Activated naive CD8-positive, alpha-beta T cell treated with anti-CD3 and anti-CD28 coated beads, Interleukin-2, amount 50 U/mL, for 24 hours (primary cell): ENCODE measurements at regions not wholly inside any gene's neighbourhood (a gene's known extent, or its start where the extent isn't known, plus 50 kb on each side); places are given as distances from the start of the nearest gene placed in this dataset.
"Not testable (repeated sequence)": the region's sequence is repeated elsewhere in the genome, so short reads cannot be mapped to it uniquely, and the experiment has no call there.

Source experiments
- ATAC-seq: fragments of 150-1000 bp; cut with Tn5 transposase; one replicate; pipeline ENCODE4 v1.10.0; 2021
- DNase-seq: peaks from one replicate; pipeline ENCODE4 v3.0.0; 2021
- H3K27ac Mint-ChIP-seq: one replicate; pipeline ENCODE4 v1.8.0; 2021; ENCODE audit warnings: mild to moderate bottlenecking, mixed read lengths
- H3K27me3 Mint-ChIP-seq: one replicate; pipeline ENCODE4 v1.8.0; 2021; ENCODE audit warnings: mixed read lengths
- H3K36me3 Mint-ChIP-seq: one replicate; pipeline ENCODE4 v1.8.0; 2021; ENCODE audit warnings: low read depth, mixed read lengths
- H3K4me1 Mint-ChIP-seq: one replicate; pipeline ENCODE4 v1.8.0; 2021; ENCODE audit warnings: mixed read lengths
- H3K4me3 Mint-ChIP-seq: one replicate; pipeline ENCODE4 v1.8.0; 2021; ENCODE audit warnings: mild to moderate bottlenecking, moderate library complexity, mixed read lengths
- H3K9me3 Mint-ChIP-seq: one replicate; pipeline ENCODE4 v1.8.0; 2021; ENCODE audit warnings: mixed read lengths

- H3K36me3 Mint-ChIP-seq, H3K9me3 Mint-ChIP-seq, ATAC-seq, DNase-seq, H3K4me1 Mint-ChIP-seq, H3K27ac Mint-ChIP-seq, H3K27me3 Mint-ChIP-seq, H3K4me3 Mint-ChIP-seq: not testable (repeated sequence)
Measured at GRCh38 chr6:10311546-10312405, 103.1 kb downstream of the TFAP2A start.

DNA sequence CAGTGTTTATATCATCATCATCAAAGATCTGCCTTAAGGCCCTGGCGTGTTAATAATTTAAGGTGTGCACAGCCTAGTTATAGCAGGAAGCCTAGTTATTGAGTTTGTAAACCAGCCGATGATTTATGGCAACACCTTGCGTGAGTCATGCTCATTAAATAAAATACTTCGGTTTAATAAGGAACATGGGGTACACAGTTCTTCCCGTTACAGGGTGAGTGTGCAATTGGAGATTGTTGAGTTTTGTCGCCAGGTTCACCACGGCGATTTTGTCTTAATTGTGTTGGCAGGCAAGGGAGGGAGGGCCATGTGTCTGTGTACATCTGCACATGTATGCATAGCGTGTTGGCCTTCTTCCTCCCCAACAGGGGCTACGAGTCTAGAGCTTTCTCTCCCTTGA lies 104.0 kb downstream of the TFAP2A start:
- no peak overlapping the region for H3K27ac Mint-ChIP-seq
- H3K27me3 Mint-ChIP-seq: no peaks in the 10 kb centered on the region
- no peaks in the 10 kb centered on the region for H3K36me3 Mint-ChIP-seq
- DNase-seq (no peak), ATAC-seq (no peak)
- no peaks in the 10 kb centered on the region for H3K9me3 Mint-ChIP-seq
- no peak overlapping the region for H3K4me3 Mint-ChIP-seq
- no peaks in the 10 kb centered on the region for H3K4me1 Mint-ChIP-seq

DNA sequence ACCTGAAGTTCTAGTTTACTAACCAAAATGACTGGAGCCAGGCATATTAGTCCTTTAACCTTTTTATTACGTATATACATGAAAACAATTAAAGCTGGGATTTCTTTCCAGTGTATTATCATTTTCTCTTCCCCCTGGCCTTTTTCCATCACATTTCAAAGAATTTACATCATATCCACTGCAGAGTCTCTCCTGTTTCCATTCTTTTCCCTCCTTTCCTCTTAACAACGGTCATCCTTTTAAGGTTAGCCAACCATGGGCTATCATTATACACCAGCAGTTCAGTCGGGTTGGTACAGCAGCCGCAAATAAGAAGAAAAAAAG lies 104.6 kb downstream of the TFAP2A start:
- Mint-ChIP-seq H3K9me3 (no peaks in the 10 kb centered on the region), H3K27ac (no peak overlapping the region), H3K4me3 (no peak overlapping the region), H3K27me3 (no peaks in the 10 kb centered on the region), H3K4me1 (no peaks in the 10 kb centered on the region), H3K36me3 (no peaks in the 10 kb centered on the region)
- DNase-seq: no peak
- ATAC-seq: no peak

DNA sequence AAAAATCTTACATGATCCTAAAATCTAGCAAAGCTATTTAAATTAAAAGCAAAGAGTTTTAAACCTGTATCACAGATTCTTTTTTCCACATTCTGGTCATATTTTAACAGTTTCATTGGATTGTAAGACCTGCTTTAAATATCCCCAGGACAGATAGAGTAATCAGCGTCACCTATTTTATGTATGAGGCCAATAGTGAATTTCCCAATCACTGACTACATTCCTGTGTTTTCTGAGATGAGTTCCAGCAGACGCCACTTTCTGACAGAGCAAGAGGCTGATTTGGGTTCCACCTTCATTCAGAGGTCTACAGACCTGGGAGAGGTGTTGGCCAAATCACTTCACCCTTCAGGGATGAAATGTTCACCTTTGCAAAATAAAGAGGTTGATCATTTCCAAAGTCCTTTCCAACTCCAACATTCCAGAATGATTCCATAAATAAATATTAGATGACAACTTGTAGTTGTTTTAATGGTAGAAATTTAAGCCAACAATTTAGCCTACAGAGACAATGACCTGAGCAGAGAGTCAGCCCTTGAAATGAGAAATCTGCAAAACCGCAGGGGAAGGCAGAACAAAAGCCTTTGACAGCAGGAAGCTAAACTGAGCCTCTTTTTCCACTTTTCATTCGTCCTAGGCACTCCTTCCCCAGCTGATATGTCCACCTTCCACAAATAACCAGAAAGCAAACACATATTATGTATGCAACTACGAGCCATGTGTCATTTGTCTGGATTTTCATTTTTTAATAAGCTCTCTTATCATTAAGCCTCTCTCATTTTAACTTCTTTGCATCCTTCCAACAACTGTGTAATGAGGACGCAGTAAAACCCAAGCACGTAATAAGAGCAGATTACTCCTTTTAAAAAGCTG lies 105.2 kb downstream of the TFAP2A start:
- Mint-ChIP-seq H3K27ac (no peak overlapping the region), H3K36me3 (no peaks in the 10 kb centered on the region), H3K9me3 (no peaks in the 10 kb centered on the region), H3K4me1 (no peaks in the 10 kb centered on the region), H3K27me3 (no peaks in the 10 kb centered on the region), H3K4me3 (no peak overlapping the region)
- no peak for ATAC-seq
- no peak for DNase-seq

DNA sequence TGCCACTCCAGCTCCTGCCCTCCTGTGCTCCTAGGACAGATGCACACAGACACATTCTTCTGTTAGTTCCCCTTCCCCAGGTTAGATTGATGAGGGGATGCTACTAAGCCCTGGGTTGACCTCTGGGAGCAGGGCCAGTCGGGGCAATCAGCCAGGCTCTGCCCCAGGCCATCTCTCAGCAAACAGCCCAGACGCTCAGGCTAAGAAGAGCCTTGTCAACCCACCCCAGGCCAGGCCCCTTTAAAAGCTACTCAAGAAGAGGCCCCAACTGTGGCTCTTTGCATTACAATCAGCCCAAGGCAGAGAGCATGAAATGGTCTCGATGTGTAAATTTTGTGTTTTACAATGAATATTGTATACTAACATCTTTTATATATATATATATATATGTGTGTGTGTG lies 107.4 kb downstream of the TFAP2A start:
- H3K27me3 Mint-ChIP-seq: no peaks in the 10 kb centered on the region
- ATAC-seq (no peak), DNase-seq (no peak)
- no peak overlapping the region for H3K27ac Mint-ChIP-seq
- H3K4me3 Mint-ChIP-seq: no peak overlapping the region
- no peaks in the 10 kb centered on the region for H3K36me3 Mint-ChIP-seq
- H3K4me1 Mint-ChIP-seq: no peaks in the 10 kb centered on the region
- no peaks in the 10 kb centered on the region for H3K9me3 Mint-ChIP-seq

- Mint-ChIP-seq H3K27me3 (no peaks in the 10 kb centered on the region), H3K4me3 (no peak overlapping the region), H3K9me3 (no peaks in the 10 kb centered on the region), H3K4me1 (no peaks in the 10 kb centered on the region), H3K27ac (no peak overlapping the region), H3K36me3 (no peaks in the 10 kb centered on the region)
- DNase-seq: no peak
- ATAC-seq: no peak
Measured at GRCh38 chr6:10307028-10307427, 107.8 kb downstream of the TFAP2A start.

- H3K4me3 Mint-ChIP-seq: no peak overlapping the region
- H3K27ac Mint-ChIP-seq: no peak overlapping the region
- DNase-seq (no peak), ATAC-seq (no peak)
- no peaks in the 10 kb centered on the region for H3K36me3 Mint-ChIP-seq
- H3K9me3 Mint-ChIP-seq: no peaks in the 10 kb centered on the region
- no peaks in the 10 kb centered on the region for H3K4me1 Mint-ChIP-seq
- no peaks in the 10 kb centered on the region for H3K27me3 Mint-ChIP-seq
Measured at GRCh38 chr6:10305790-10306415, 109.0 kb downstream of the TFAP2A start.

DNA sequence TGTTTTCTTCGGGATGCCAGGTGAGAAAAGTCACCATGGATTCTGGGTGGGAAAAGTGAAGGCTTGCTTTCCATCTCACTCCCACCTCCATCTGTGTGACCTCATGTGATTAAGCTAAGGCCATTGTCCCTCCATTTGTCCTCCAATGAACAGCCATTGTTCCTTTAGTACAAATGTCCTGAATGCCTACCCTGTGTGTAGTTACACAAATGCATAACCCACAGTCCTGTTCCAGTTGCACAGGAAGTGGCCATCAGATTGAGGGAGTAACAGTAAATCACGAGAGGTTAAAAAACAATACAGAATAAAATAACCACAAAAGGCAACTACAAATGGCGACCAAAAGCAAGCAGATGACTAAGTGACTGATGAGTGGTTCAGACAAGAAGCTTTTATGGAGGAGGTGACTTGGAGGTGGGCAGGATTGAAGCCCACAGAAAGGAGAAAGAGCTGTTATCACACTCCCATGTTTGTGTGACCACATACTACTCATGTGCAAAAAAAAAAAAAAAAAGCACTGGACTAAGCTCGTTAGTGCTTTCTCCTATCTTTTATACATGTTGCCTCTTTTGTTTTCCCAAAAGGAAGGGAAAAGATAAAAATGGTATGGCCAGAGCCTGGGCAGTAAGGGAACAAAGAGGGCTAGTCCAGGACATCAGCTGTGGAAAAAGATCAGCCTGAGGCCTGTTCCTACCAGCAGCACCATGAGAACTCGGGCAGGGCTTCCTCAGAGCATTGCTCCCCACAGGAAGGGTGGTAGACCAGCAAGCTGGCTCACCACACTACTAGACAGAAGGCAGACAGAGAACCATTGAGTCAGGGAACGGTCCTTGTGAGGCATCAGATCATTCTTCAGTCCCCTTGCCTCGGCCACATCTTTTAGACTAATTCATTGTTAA lies 111.0 kb downstream of the TFAP2A start:
- no peaks in the 10 kb centered on the region for H3K9me3 Mint-ChIP-seq
- H3K36me3 Mint-ChIP-seq: no peaks in the 10 kb centered on the region
- H3K27me3 Mint-ChIP-seq: peaks cover 2% of the 10 kb centered on the region
- ATAC-seq (no peak), DNase-seq (no peak)
- no peaks in the 10 kb centered on the region for H3K4me1 Mint-ChIP-seq
- no peak overlapping the region for H3K27ac Mint-ChIP-seq
- H3K4me3 Mint-ChIP-seq: no peak overlapping the region

- no peaks in the 10 kb centered on the region for H3K36me3 Mint-ChIP-seq
- no peaks in the 10 kb centered on the region for H3K9me3 Mint-ChIP-seq
- ATAC-seq: no peak
- H3K4me3 Mint-ChIP-seq: no peak overlapping the region
- DNase-seq: no peak
- H3K27ac Mint-ChIP-seq: no peak overlapping the region
- H3K27me3 Mint-ChIP-seq: peaks cover 2% of the 10 kb centered on the region
- no peaks in the 10 kb centered on the region for H3K4me1 Mint-ChIP-seq
Measured at GRCh38 chr6:10302566-10303235, 112.2 kb downstream of the TFAP2A start.

- Mint-ChIP-seq H3K27me3 (peaks cover 2% of the 10 kb centered on the region), H3K36me3 (no peaks in the 10 kb centered on the region), H3K9me3 (no peaks in the 10 kb centered on the region), H3K4me3 (no peak overlapping the region), H3K27ac (no peak overlapping the region), H3K4me1 (no peaks in the 10 kb centered on the region)
- no peak for DNase-seq
- no peak for ATAC-seq
Measured at GRCh38 chr6:10300071-10300470, 114.8 kb downstream of the TFAP2A start.

DNA sequence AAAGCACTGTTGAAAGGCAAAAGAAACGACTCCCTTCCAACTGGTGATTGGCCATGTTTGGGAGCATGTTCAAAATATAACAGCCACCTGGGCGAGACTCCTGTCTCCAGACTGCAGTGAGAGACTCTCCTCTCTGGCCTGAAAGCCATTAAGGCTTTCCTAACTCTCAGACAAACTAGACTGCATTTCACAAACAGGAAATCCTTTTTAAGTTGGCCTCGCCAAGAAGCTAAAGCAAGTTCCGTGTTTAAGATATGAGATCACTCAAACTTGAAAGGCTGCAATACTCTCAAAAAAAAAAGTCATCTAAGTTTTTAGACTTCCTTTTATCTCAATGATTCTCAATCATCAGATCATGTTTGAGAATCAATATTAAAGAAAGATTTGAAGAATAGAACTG lies 117.0 kb downstream of the TFAP2A start:
- no peak overlapping the region for H3K4me3 Mint-ChIP-seq
- no peaks in the 10 kb centered on the region for H3K4me1 Mint-ChIP-seq
- DNase-seq (no peak), ATAC-seq (no peak)
- peaks cover 4% of the 10 kb centered on the region for H3K9me3 Mint-ChIP-seq
- H3K27me3 Mint-ChIP-seq: peaks cover 2% of the 10 kb centered on the region
- no peak overlapping the region for H3K27ac Mint-ChIP-seq
- H3K36me3 Mint-ChIP-seq: no peaks in the 10 kb centered on the region

DNA sequence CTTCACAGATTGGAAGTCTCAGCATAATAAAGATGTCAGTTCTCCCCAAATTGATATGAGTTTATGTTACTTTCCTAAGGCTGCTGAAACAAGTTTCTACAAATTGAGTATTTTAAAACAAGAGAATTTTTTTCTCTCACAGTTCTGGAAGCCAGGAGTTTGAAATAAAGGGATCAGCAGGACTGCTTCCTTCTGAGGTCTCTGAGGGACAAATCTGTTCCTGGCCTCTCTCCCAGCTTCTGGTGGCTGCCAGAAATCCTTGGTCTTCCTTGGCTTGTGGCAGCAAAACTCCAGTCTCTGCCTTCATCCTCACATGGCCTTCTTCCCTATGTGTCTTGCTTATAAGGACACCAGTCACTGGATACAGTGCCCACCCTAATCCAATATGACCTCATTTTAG lies 136.1 kb downstream of the TFAP2A start:
- no peak overlapping the region for H3K4me3 Mint-ChIP-seq
- ATAC-seq (no peak), DNase-seq (no peak)
- H3K4me1 Mint-ChIP-seq: no peaks in the 10 kb centered on the region
- H3K9me3 Mint-ChIP-seq: peaks cover 8% of the 10 kb centered on the region
- H3K27ac Mint-ChIP-seq: no peak overlapping the region
- no peaks in the 10 kb centered on the region for H3K27me3 Mint-ChIP-seq
- H3K36me3 Mint-ChIP-seq: no peaks in the 10 kb centered on the region

DNA sequence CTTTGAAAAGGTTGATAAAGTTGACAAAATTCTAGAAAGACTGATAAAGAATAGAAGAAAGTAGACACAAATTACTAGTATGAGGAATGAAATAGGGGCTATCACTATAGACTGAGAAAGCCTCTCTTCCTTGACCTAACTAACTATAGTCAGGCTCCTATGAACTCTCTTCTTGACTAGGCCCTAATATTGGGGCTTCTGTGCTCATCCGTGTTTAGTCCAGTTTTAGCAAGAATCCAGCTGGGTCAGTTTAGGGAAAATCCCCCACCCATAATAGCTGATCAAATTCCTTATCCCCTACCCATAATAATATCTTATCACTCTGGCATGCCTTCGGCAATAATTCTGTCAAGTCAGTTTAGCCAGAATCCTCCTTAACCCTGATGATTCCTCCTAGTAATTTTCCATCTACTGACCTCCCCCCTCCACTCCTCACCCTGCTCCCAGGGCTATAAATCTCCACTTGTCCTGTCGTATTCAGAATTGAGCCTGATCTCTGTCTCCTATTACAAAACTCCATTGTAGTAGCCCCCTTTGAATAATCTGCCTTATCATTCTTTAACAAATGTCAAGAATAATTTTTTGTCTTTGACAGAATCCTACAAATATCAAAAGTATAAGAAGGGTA lies 138.1 kb downstream of the TFAP2A start:
- H3K4me1 Mint-ChIP-seq: no peaks in the 10 kb centered on the region
- peaks cover 4% of the 10 kb centered on the region for H3K9me3 Mint-ChIP-seq
- H3K4me3 Mint-ChIP-seq: no peak overlapping the region
- H3K27me3 Mint-ChIP-seq: peaks cover 5% of the 10 kb centered on the region
- H3K27ac Mint-ChIP-seq: no peak overlapping the region
- DNase-seq (no peak), ATAC-seq (no peak)
- H3K36me3 Mint-ChIP-seq: no peaks in the 10 kb centered on the region
